H1 (cell line): ENCODE measurements at regions not wholly inside any gene's neighbourhood (a gene's known extent, or its start where the extent isn't known, plus 50 kb on each side); places are given as distances from the start of the nearest gene placed in this dataset.

Experiments
- CTCF ChIA-PET: fragments of 300-600 bp; sonication (Branson Sonifier 250); formaldehyde crosslinking; loops from one replicate; lab custom pipeline; 2021; ENCODE audit not compliant: partially characterized antibody; lab: Charles Lee
- POLR2A ChIA-PET: fragments of 300-600 bp; sonication (Branson Sonifier 250); formaldehyde crosslinking; loops from one replicate; lab custom pipeline; 2021; ENCODE audit warnings: inconsistent platforms; ENCODE audit not compliant: partially characterized antibody; lab: Charles Lee
- DNase-seq, 2 experiments: peaks; one replicate each; pipeline versions ENCODE4 v3.0.0 to v3.0.0-alpha.2; 2010 to 2022; ENCODE audit warnings: low spot score in 2 of 2, low read depth in 1 of 2, mixed read lengths in 1 of 2
- FAIRE-seq: peaks from 2 replicates; lab custom pipeline; 2011; peaks lifted over from hg19 to GRCh38; lab: Jason Lieb, UNC
- H2AFZ ChIP-seq: 2 replicates; pipeline ENCODE4 v1.8.1; 2012; ENCODE audit warnings: low read length, inconsistent platforms
- H2AK5ac ChIP-seq: 2 replicates; pipeline ENCODE4 v1.6.1; 2013; ENCODE audit warnings: low read depth, low read length
- H2BK120ac ChIP-seq: replicated peaks from 2 replicates; pipeline ENCODE3; 2013; ENCODE audit warnings: low read depth, low read length, inconsistent platforms
- H2BK12ac ChIP-seq: 2 replicates; pipeline ENCODE4 v1.6.1; 2013; ENCODE audit warnings: low read depth, low read length
- H2BK15ac ChIP-seq: 2 replicates; pipeline ENCODE4 v1.6.1; 2013; ENCODE audit warnings: low read length
- H2BK20ac ChIP-seq: 2 replicates; pipeline ENCODE4 v1.6.1; 2013; ENCODE audit warnings: low read length
- H2BK5ac ChIP-seq: 2 replicates; pipeline ENCODE4 v1.6.1; 2013; ENCODE audit warnings: low read depth, low read length
- H3K14ac ChIP-seq: 2 replicates; pipeline ENCODE4 v1.6.1; 2013; ENCODE audit warnings: inconsistent platforms; ENCODE audit not compliant: insufficient read length
- H3K18ac ChIP-seq: 2 replicates; pipeline ENCODE4 v1.6.1; 2013; ENCODE audit warnings: low read length; ENCODE audit errors: extremely low read depth
- H3K23ac ChIP-seq: 2 replicates; pipeline ENCODE4 v1.6.1; 2013; ENCODE audit warnings: inconsistent platforms; ENCODE audit not compliant: insufficient read length
- H3K23me2 ChIP-seq: 2 replicates; pipeline ENCODE4 v1.6.1; 2013; ENCODE audit warnings: low read depth, low read length
- H3K27ac ChIP-seq: 2 replicates; pipeline ENCODE4 v1.6.1; 2011; ENCODE audit warnings: low read depth, low read length, inconsistent platforms
- H3K27me3 ChIP-seq, 4 experiments: replicated peaks in 1 of 4; 1 replicate in 1 of 4; 2 replicates in 3 of 4; pipeline versions ENCODE4 v1.6.1 to v1.8.1; 2011 to 2013; ENCODE audit warnings: low read length in 3 of 4, mild to moderate bottlenecking in 3 of 4, inconsistent platforms in 2 of 4, mixed read lengths in 2 of 4, moderate library complexity in 1 of 4; ENCODE audit not compliant: control insufficient read depth in 3 of 4, insufficient read depth in 3 of 4; ENCODE audit errors: extremely low read depth in 1 of 4
- H3K36me3 ChIP-seq, 4 experiments: 2 replicates each; pipeline versions ENCODE4 v1.6.1 to v1.8.1; 2011 to 2013; ENCODE audit warnings: mild to moderate bottlenecking in 4 of 4, low read length in 3 of 4, moderate library complexity in 2 of 4, control low read depth in 1 of 4, inconsistent platforms in 1 of 4; ENCODE audit not compliant: insufficient read depth in 4 of 4, control insufficient read depth in 2 of 4
- H3K4ac ChIP-seq: replicated peaks from 2 replicates; pipeline ENCODE3; 2013; ENCODE audit warnings: low read length, low read depth, mixed read lengths, inconsistent platforms; ENCODE audit not compliant: insufficient read length
- H3K4me1 ChIP-seq, 4 experiments: replicated peaks in 1 of 4; 1 replicate in 1 of 4; 2 replicates in 3 of 4; pipeline versions ENCODE4 v1.6.1 to v1.8.1; 2011 to 2013; ENCODE audit warnings: low read length in 3 of 4, inconsistent platforms in 2 of 4, mixed read lengths in 1 of 4; ENCODE audit not compliant: insufficient read depth in 4 of 4, control insufficient read depth in 3 of 4
- H3K4me2 ChIP-seq, 2 experiments: 2 replicates each; pipeline versions ENCODE4 v1.6.1 to v1.8.1; 2011 to 2013; ENCODE audit warnings: low read depth in 2 of 2, low read length in 2 of 2, control low read depth in 1 of 2, inconsistent platforms in 1 of 2, mild to moderate bottlenecking in 1 of 2; ENCODE audit not compliant: insufficient read depth in 1 of 2
- H3K4me3 ChIP-seq, 4 experiments: fragments of 200-600, 300-600 bp in 1 of 4; sonication (generic), shearing (Covaris generic), sonication (Bioruptor Twin) in 1 of 4; 2 replicates each; pipeline versions ENCODE4 v1.5.1 to v1.8.1; 2011 to 2016; ENCODE audit warnings: low read length in 4 of 4, low read depth in 3 of 4, control low read depth in 2 of 4, inconsistent platforms in 2 of 4, mild to moderate bottlenecking in 2 of 4, mixed read lengths in 1 of 4, moderate library complexity in 1 of 4; ENCODE audit not compliant: insufficient read depth in 2 of 4; ENCODE audit errors: extremely low read depth in 1 of 4
- H3K56ac ChIP-seq: replicated peaks from 2 replicates; pipeline ENCODE3; 2013; ENCODE audit warnings: low read depth, mild to moderate bottlenecking, mixed read lengths, low read length, inconsistent platforms; ENCODE audit not compliant: insufficient read length
- H3K79me1 ChIP-seq: 2 replicates; pipeline ENCODE4 v1.6.1; 2013; ENCODE audit warnings: low read depth, low read length, control low read depth
- H3K79me2 ChIP-seq, 2 experiments: 2 replicates each; pipeline versions ENCODE4 v1.6.1 to v1.8.1; 2012 to 2013; ENCODE audit warnings: low read length in 2 of 2, mild to moderate bottlenecking in 2 of 2, inconsistent platforms in 1 of 2; ENCODE audit not compliant: insufficient read depth in 2 of 2, control insufficient read depth in 1 of 2
- H3K9ac ChIP-seq, 4 experiments: replicated peaks in 1 of 4; 1 replicate in 1 of 4; 2 replicates in 3 of 4; pipeline versions ENCODE4 v1.6.1 to v1.8.1; 2011 to 2013; ENCODE audit warnings: low read depth in 3 of 4, low read length in 3 of 4, control low read depth in 2 of 4, mild to moderate bottlenecking in 2 of 4, moderate library complexity in 2 of 4, inconsistent platforms in 1 of 4; ENCODE audit errors: extremely low read depth in 1 of 4
- H3K9me3 ChIP-seq, 2 experiments: 2 replicates each; pipeline versions ENCODE4 v1.6.1 to v1.8.1; 2012 to 2013; ENCODE audit warnings: mild to moderate bottlenecking in 2 of 2, moderate library complexity in 2 of 2, control low read depth in 1 of 2, inconsistent platforms in 1 of 2, low read depth in 1 of 2, low read length in 1 of 2, mixed read lengths in 1 of 2; ENCODE audit not compliant: insufficient read depth in 2 of 2
- H4K20me1 ChIP-seq, 2 experiments: replicated peaks in 1 of 2; 2 replicates each; pipeline versions ENCODE3 to v1.8.1; 2011 to 2013; ENCODE audit warnings: inconsistent platforms in 2 of 2, low read length in 2 of 2, mild to moderate bottlenecking in 1 of 2; ENCODE audit not compliant: insufficient read depth in 2 of 2, control insufficient read depth in 1 of 2
- H4K5ac ChIP-seq: 2 replicates; pipeline ENCODE4 v1.6.1; 2013; ENCODE audit warnings: low read length, low read depth, mixed read lengths, inconsistent platforms; ENCODE audit not compliant: insufficient read length
- H4K8ac ChIP-seq: 2 replicates; pipeline ENCODE4 v1.8.0; 2013; ENCODE audit warnings: mild to moderate bottlenecking, moderate library complexity, low read length, inconsistent platforms; ENCODE audit not compliant: insufficient read depth; ENCODE audit errors: extremely low read depth
- H4K91ac ChIP-seq: replicated peaks from 2 replicates; pipeline ENCODE3; 2013; ENCODE audit warnings: low read length, mixed read lengths, inconsistent platforms; ENCODE audit not compliant: insufficient read length
- BACH1 ChIP-seq: IDR thresholded peaks from 2 replicates; pipeline ENCODE4 v1.6.1; 2012; ENCODE audit warnings: low read length, improper control_type of control experiment
- BRCA1 ChIP-seq: IDR thresholded peaks from 2 replicates; pipeline ENCODE4 v1.6.1; 2012; ENCODE audit warnings: low read depth, low read length, improper control_type of control experiment
- KDM1A ChIP-seq: fragments of 200-600, 300-600 bp; sonication (generic); IDR thresholded peaks from 2 replicates; pipeline ENCODE4 v1.7.1; 2016; ENCODE audit warnings: mild to moderate bottlenecking, low read length, borderline replicate concordance
- NANOG ChIP-seq: IDR thresholded peaks from 2 replicates; pipeline ENCODE4 v1.6.1; 2011; ENCODE audit warnings: low read length, low read depth, mild to moderate bottlenecking, inconsistent platforms; ENCODE audit not compliant: insufficient read depth, poor library complexity, severe bottlenecking
- RAD21 ChIP-seq, 2 experiments: IDR thresholded peaks in 1 of 2; conservative IDR thresholded peaks in 1 of 2; 2 replicates each; pipeline ENCODE4 v1.6.1; 2011; ENCODE audit warnings: low read depth in 2 of 2, low read length in 2 of 2, improper control_type of control experiment in 1 of 2, inconsistent platforms in 1 of 2, mild to moderate bottlenecking in 1 of 2, moderate library complexity in 1 of 2
- WGBS, 2 experiments: shearing (Covaris generic) in 1 of 2; methylation state at CpG; one replicate each; pipeline versions ENCODE4 v1.1.6 to v1.1.7; 2013 to 2015; ENCODE audit warnings: low lambda C conversion rate in 2 of 2, mixed read lengths in 2 of 2, inconsistent platforms in 1 of 2, low coverage in 1 of 2, missing lambda C conversion rate in 1 of 2; ENCODE audit not compliant: insufficient replicate concordance in 2 of 2, insufficient coverage in 1 of 2, insufficient read length in 1 of 2; ENCODE audit errors: extremely low coverage in 1 of 2, missing lambda C conversion rate in 1 of 2; 5-methylcytosine and 5-hydroxymethylcytosine counted together
- TF ChIP-seq, protein P1 (sequence below): IDR thresholded peaks from 2 replicates; pipeline ENCODE4 v1.6.1; 2012; ENCODE audit warnings: inconsistent platforms

DNA sequence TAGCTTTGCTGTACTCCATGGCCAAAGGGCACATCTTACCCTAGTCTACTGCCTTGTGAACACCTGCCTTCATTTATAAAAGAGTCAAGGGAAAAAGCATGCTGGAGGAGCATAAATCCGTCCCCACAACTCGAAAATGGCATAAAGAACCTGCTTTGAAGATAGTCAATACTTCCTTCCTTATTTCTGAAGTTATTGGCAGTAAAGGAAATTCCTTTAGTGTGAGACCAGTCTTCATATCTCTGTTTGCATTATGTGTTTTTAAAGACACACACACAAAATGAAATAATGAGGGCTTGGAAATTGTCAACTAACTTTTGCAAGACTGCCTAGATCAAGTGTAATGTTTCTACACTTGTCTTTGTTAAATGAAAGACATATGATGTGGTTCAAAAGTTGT is 408.4 kb downstream of the SPRY2 start:
- Histone ChIP-seq H3K4me1 (no peaks in the 10 kb centered on the region), H3K9ac (no peak overlapping the region), H3K23ac (no peak overlapping the region), H4K5ac (no peak overlapping the region), H3K56ac (no peak overlapping the region), H3K27me3 (no peaks in the 10 kb centered on the region), H3K4ac (no peak overlapping the region), H3K14ac (no peak overlapping the region), H4K91ac (no peak overlapping the region), H3K27ac (no peak overlapping the region), H2BK12ac (no peak overlapping the region), H2BK5ac (no peak overlapping the region), H3K4me2 (no peak overlapping the region), H2AFZ (no peak overlapping the region), H2BK120ac (no peak overlapping the region), H3K79me1 (no peaks in the 10 kb centered on the region), H3K36me3 (no peaks in the 10 kb centered on the region), H3K79me2 (no peaks in the 10 kb centered on the region), H3K9me3 (0 out of 4 replicates have a peak, but pooled peaks cover 0 to 4% of the 10 kb centered on the region in 2 experiments), H3K23me2 (no peaks in the 10 kb centered on the region), H2AK5ac (no peak overlapping the region), H3K4me3 (no peak overlapping the region), H4K20me1 (no peaks in the 10 kb centered on the region), H3K18ac (no peak overlapping the region), H2BK20ac (no peak overlapping the region), H4K8ac (no peak overlapping the region), H2BK15ac (no peak overlapping the region)
- DNase-seq (no peak), FAIRE-seq (no peak)
- ChIA-PET CTCF (interaction anchor here (0.8 kb wide), 1 partner anchor 31 kb away, joined by 4 read pairs; no protein-coding TSS in a partner anchor), POLR2A (no interaction called here)
- 82% methylated on average over 2 of the region's 2 CpGs; no CpG with 5 or more reads in 1 of the 2 experiments for WGBS, 2 experiments
- no peak for TF ChIP-seq BRCA1
- TF ChIP-seq, protein P1, sequence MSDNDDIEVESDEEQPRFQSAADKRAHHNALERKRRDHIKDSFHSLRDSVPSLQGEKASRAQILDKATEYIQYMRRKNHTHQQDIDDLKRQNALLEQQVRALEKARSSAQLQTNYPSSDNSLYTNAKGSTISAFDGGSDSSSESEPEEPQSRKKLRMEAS, result no peak
- no peak for TF ChIP-seq KDM1A
- no peak for TF ChIP-seq BACH1
- no peak for TF ChIP-seq NANOG
- TF ChIP-seq RAD21 (IDR thresholded peaks at IDR 0.05 in 1 of 2, conservative IDR thresholded peaks at IDR 0.05 in 1 of 2; ENCODE audit: low read depth in 2 of 2, low read length in 2 of 2), result no peak
